Uterus (tissue), 2 donors: ENCODE measurements at regions not wholly inside any gene's neighbourhood (a gene's known extent, or its start where the extent isn't known, plus 50 kb on each side); places are given as distances from the start of the nearest gene placed in this dataset.

Source experiments
- POLR2A ChIP-seq, 2 donors: fragments of 450-650 bp; IDR thresholded peaks; one replicate each; pipeline ENCODE4 v1.6.1; 2016; ENCODE audit warnings: antibody characterized with exemption in 2 of 2, mild to moderate bottlenecking in 1 of 2, moderate library complexity in 1 of 2
- TF ChIP-seq, protein P1 (sequence below), 4 experiments: fragments of 200-600 bp in 2 of 4; fragments of 450-650 bp in 2 of 4; sonication (generic) in 2 of 4; IDR thresholded peaks; one replicate each; pipeline ENCODE4 v1.5.1; 2016 to 2019; ENCODE audit warnings: antibody characterized with exemption in 4 of 4, mild to moderate bottlenecking in 2 of 4, moderate library complexity in 1 of 4

DNA sequence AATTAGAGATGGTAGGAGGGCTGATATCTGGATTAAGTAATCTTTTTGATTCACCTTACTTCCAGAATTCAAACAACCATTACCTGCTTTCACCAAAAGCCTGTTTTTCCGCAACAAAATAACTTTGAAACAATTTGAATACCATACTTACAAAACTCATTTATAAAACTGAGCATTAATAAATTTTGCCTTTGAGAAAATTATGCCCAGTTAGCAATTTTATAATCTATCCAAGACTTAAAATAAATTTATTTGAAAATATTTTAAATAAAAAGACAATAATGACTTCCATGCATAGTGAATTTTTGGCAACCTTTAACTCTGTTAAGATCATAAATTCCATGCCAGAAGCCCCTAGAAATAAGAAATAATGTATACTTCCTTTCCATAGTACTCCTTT lies 71.3 kb upstream of the FTMT start:
- TF ChIP-seq, protein P1, sequence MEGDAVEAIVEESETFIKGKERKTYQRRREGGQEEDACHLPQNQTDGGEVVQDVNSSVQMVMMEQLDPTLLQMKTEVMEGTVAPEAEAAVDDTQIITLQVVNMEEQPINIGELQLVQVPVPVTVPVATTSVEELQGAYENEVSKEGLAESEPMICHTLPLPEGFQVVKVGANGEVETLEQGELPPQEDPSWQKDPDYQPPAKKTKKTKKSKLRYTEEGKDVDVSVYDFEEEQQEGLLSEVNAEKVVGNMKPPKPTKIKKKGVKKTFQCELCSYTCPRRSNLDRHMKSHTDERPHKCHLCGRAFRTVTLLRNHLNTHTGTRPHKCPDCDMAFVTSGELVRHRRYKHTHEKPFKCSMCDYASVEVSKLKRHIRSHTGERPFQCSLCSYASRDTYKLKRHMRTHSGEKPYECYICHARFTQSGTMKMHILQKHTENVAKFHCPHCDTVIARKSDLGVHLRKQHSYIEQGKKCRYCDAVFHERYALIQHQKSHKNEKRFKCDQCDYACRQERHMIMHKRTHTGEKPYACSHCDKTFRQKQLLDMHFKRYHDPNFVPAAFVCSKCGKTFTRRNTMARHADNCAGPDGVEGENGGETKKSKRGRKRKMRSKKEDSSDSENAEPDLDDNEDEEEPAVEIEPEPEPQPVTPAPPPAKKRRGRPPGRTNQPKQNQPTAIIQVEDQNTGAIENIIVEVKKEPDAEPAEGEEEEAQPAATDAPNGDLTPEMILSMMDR (IDR thresholded peaks at IDR 0.05): no peak
- no peak for TF ChIP-seq POLR2A (IDR thresholded peaks at IDR 0.05)
